Endothelial cell of umbilical vein (primary cell): ENCODE measurements at regions not wholly inside any gene's neighbourhood (a gene's known extent, or its start where the extent isn't known, plus 50 kb on each side); places are given as distances from the start of the nearest gene placed in this dataset.

Source experiments
- BruUV-seq: library from RNA; stranded (reverse); fragments of 400-500 nt; replicated peaks from 2 replicates; lab custom pipeline; 2021; lab: Mats Ljungman, UMichigan
- CTCF ChIA-PET: fragments of 300-600, 350-600 bp; sonication (Branson Sonifier 250); formaldehyde crosslinking; loops from one replicate; lab custom pipeline; 2021; ENCODE audit warnings: antibody characterized with exemption, inconsistent platforms; lab: Charles Lee
- POLR2A ChIA-PET: fragments of 300-600, 350-600 bp; sonication (Branson Sonifier 250); formaldehyde crosslinking; loops from one replicate; lab custom pipeline; 2021; ENCODE audit warnings: antibody characterized with exemption, inconsistent platforms; lab: Charles Lee
- DNase-seq: peaks from one replicate; pipeline ENCODE4 v3.0.0-alpha.2; 2011; ENCODE audit warnings: low read depth, low spot score
- FAIRE-seq: peaks from 2 replicates; lab custom pipeline; 2011; peaks lifted over from hg19 to GRCh38; lab: Jason Lieb, UNC
- H2AFZ ChIP-seq: 2 replicates; pipeline ENCODE4 v1.6.0; 2012; ENCODE audit warnings: low read depth, low read length, control low read depth, inconsistent platforms
- H3K27ac ChIP-seq: 2 replicates; pipeline ENCODE4 v1.5.1; 2011; ENCODE audit warnings: low read depth, mild to moderate bottlenecking, control low read depth, low read length, moderate library complexity; ENCODE audit not compliant: insufficient read depth
- H3K27me3 ChIP-seq, 2 experiments: 2 replicates each; pipeline versions ENCODE4 v1.6.0 to v1.6.1; 2011; ENCODE audit warnings: low read length in 2 of 2, mixed read lengths in 1 of 2; ENCODE audit not compliant: control insufficient read depth in 2 of 2, insufficient read depth in 2 of 2
- H3K36me3 ChIP-seq, 2 experiments: 2 replicates in 1 of 2; 3 replicates in 1 of 2; pipeline ENCODE4 v1.5.1; 2011; ENCODE audit warnings: low read length in 2 of 2, mild to moderate bottlenecking in 1 of 2, moderate library complexity in 1 of 2; ENCODE audit not compliant: control insufficient read depth in 2 of 2, insufficient read depth in 2 of 2; ENCODE audit errors: extremely low read depth in 1 of 2
- H3K4me1 ChIP-seq: 3 replicates; pipeline ENCODE4 v1.5.1; 2011; ENCODE audit warnings: mild to moderate bottlenecking, low read length; ENCODE audit not compliant: control insufficient read depth, insufficient read depth; ENCODE audit errors: extremely low read depth
- H3K4me2 ChIP-seq: 2 replicates; pipeline ENCODE4 v1.6.1; 2011; ENCODE audit warnings: low read length, control low read depth, mixed read lengths; ENCODE audit not compliant: insufficient read depth
- H3K4me3 ChIP-seq, 3 experiments: fragments of 200-600 bp in 1 of 3; sonication (generic), shearing (Covaris generic) in 1 of 3; replicated peaks in 1 of 3; 2 replicates each; pipeline ENCODE4 v1.5.1; 2011 to 2016; ENCODE audit warnings: control low read depth in 3 of 3, low read length in 3 of 3, mild to moderate bottlenecking in 2 of 3, inconsistent platforms in 1 of 3, low read depth in 1 of 3, moderate library complexity in 1 of 3; ENCODE audit not compliant: insufficient read depth in 1 of 3
- H3K79me2 ChIP-seq: 2 replicates; pipeline ENCODE4 v1.6.0; 2012; ENCODE audit warnings: low read length, inconsistent platforms; ENCODE audit not compliant: control insufficient read depth, insufficient read depth
- H3K9ac ChIP-seq: replicated peaks from 2 replicates; pipeline ENCODE3; 2011; ENCODE audit warnings: low read length, control low read depth; ENCODE audit not compliant: insufficient read depth; ENCODE audit errors: extremely low read depth
- H3K9me1 ChIP-seq: replicated peaks from 3 replicates; pipeline ENCODE4 v1.6.0; 2011; ENCODE audit warnings: mild to moderate bottlenecking, low read length; ENCODE audit not compliant: control insufficient read depth, insufficient read depth; ENCODE audit errors: extremely low read depth
- H3K9me3 ChIP-seq: replicated peaks from 2 replicates; pipeline ENCODE4 v1.5.1; 2012; ENCODE audit warnings: low read length, inconsistent platforms; ENCODE audit not compliant: control insufficient read depth, insufficient read depth
- H4K20me1 ChIP-seq: replicated peaks from 2 replicates; pipeline ENCODE3; 2011; ENCODE audit warnings: mild to moderate bottlenecking, low read length; ENCODE audit not compliant: control insufficient read depth, insufficient read depth; ENCODE audit errors: extremely low read depth
- EZH2 ChIP-seq: IDR thresholded peaks from 2 replicates; pipeline ENCODE4 v1.6.1; 2012; ENCODE audit warnings: borderline replicate concordance, low read depth, mild to moderate bottlenecking, moderate library complexity, low read length, inconsistent platforms; ENCODE audit not compliant: severe bottlenecking
- FOS ChIP-seq: IDR thresholded peaks from 2 replicates; pipeline ENCODE4 v1.6.1; 2011; ENCODE audit warnings: mild to moderate bottlenecking, low read length, moderate library complexity, borderline replicate concordance; ENCODE audit not compliant: insufficient read depth
- GATA2 ChIP-seq: IDR thresholded peaks from 2 replicates; pipeline ENCODE4 v1.7.0; 2011; ENCODE audit warnings: low read depth, mild to moderate bottlenecking, moderate library complexity, mixed read lengths, low read length; ENCODE audit not compliant: insufficient read length, insufficient read depth
- JUN ChIP-seq: IDR thresholded peaks from 2 replicates; pipeline ENCODE4 v1.6.1; 2011; ENCODE audit warnings: borderline replicate concordance, low read depth; ENCODE audit not compliant: insufficient read length, insufficient read depth
- MYC ChIP-seq: IDR thresholded peaks from one replicate; pipeline ENCODE4 v1.6.1; 2011; ENCODE audit warnings: mild to moderate bottlenecking, low read depth, low read length
- POLR2A ChIP-seq: IDR thresholded peaks from 2 replicates; pipeline ENCODE4 v1.6.1; 2012; ENCODE audit warnings: low read depth, mild to moderate bottlenecking, control low read depth, low read length
- POLR2AphosphoS5 ChIP-seq: IDR thresholded peaks from 2 replicates; pipeline ENCODE4 v1.6.1; 2012; ENCODE audit warnings: low read depth, mild to moderate bottlenecking, control low read depth, low read length, moderate library complexity; ENCODE audit not compliant: insufficient read depth
- dilution Hi-C: fragments of 300-500 bp; cut with MboI; formaldehyde crosslinking; loops from one replicate; pipeline ENCODE4 v1.15.0; 2019; ENCODE audit warnings: low sequenced_read_pairs; ENCODE audit not compliant: extremely low pct_ligation_motif_present
- intact Hi-C: fragments of 100-400 bp; cut with micrococcal nuclease; formaldehyde crosslinking; loops from one replicate; pipeline ENCODE4 v1.10.0; 2022
- TF ChIP-seq, protein P1 (sequence below): IDR thresholded peaks from 2 replicates; pipeline ENCODE4 v1.6.1; 2011; ENCODE audit not compliant: insufficient read depth, insufficient read length
- TF ChIP-seq, protein P2 (sequence below), 2 donors: IDR thresholded peaks; 1 replicate in 1 of 2; 2 replicates in 1 of 2; pipeline ENCODE4 v1.5.1; 2011; ENCODE audit warnings: low read length in 2 of 2, mild to moderate bottlenecking in 2 of 2, moderate library complexity in 2 of 2, control low read depth in 1 of 2, inconsistent platforms in 1 of 2, low read depth in 1 of 2; ENCODE audit not compliant: insufficient read depth in 1 of 2; ENCODE audit errors: extremely low read depth in 1 of 2

DNA sequence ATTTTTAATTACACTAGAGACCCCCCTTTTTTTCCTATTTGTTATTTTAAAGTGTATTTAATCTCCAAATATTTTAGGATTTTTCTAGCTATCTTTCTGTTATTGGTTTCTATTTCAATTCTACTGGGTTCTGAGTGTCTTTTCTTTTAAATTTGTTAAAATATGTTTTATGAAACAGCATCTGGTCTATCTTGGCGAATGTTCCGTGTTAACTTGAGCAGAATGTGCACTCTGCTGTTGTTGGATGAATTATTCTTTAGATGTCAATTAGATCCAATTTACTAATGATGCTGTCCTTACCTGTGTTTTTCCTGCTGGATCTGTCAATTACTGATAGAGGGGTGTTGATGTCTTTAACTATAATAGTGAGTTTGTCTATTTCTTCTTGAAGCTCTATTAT is 462.0 kb upstream of the CNTN3 start:
- H3K79me2 ChIP-seq: no peaks in the 10 kb centered on the region
- TF ChIP-seq POLR2A: no peak
- no peak for TF ChIP-seq POLR2AphosphoS5
- TF ChIP-seq JUN: no peak
- TF ChIP-seq, protein P1, sequence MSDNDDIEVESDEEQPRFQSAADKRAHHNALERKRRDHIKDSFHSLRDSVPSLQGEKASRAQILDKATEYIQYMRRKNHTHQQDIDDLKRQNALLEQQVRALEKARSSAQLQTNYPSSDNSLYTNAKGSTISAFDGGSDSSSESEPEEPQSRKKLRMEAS: no peak
- no peak for TF ChIP-seq GATA2
- no peak for TF ChIP-seq EZH2
- TF ChIP-seq, protein P2, sequence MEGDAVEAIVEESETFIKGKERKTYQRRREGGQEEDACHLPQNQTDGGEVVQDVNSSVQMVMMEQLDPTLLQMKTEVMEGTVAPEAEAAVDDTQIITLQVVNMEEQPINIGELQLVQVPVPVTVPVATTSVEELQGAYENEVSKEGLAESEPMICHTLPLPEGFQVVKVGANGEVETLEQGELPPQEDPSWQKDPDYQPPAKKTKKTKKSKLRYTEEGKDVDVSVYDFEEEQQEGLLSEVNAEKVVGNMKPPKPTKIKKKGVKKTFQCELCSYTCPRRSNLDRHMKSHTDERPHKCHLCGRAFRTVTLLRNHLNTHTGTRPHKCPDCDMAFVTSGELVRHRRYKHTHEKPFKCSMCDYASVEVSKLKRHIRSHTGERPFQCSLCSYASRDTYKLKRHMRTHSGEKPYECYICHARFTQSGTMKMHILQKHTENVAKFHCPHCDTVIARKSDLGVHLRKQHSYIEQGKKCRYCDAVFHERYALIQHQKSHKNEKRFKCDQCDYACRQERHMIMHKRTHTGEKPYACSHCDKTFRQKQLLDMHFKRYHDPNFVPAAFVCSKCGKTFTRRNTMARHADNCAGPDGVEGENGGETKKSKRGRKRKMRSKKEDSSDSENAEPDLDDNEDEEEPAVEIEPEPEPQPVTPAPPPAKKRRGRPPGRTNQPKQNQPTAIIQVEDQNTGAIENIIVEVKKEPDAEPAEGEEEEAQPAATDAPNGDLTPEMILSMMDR (IDR thresholded peaks at IDR 0.05; ENCODE audit: extremely low read depth in 1 of 2, insufficient read depth in 1 of 2, low read depth in 1 of 2, low read length in 2 of 2): no peak
- TF ChIP-seq MYC: no peak
- no peak for TF ChIP-seq FOS
- no peaks in the 10 kb centered on the region for H3K27me3 ChIP-seq
- H3K9ac ChIP-seq: no peak overlapping the region
- no TSS peak for BruUV-seq
- FAIRE-seq (no peak), DNase-seq (no peak)
- no peak overlapping the region for H3K4me3 ChIP-seq
- dilution Hi-C loops: no loop called here
- no peaks in the 10 kb centered on the region for H3K9me1 ChIP-seq
- CTCF ChIA-PET: no interaction called here
- no peaks in the 10 kb centered on the region for H3K36me3 ChIP-seq
- no peaks in the 10 kb centered on the region for H4K20me1 ChIP-seq
- no peak overlapping the region for H2AFZ ChIP-seq
- H3K27ac ChIP-seq: no peak overlapping the region
- H3K4me1 ChIP-seq: no peaks in the 10 kb centered on the region
- POLR2A ChIA-PET: no interaction called here
- intact Hi-C loops: no loop called here
- no peak overlapping the region for H3K4me2 ChIP-seq
- H3K9me3 ChIP-seq: peaks cover 4% of the 10 kb centered on the region
